ENCODE measurements at regions not wholly inside any gene's neighbourhood (a gene's known extent, or its start where the extent isn't known, plus 50 kb on each side); places are given as distances from the start of the nearest gene placed in this dataset.

DNA sequence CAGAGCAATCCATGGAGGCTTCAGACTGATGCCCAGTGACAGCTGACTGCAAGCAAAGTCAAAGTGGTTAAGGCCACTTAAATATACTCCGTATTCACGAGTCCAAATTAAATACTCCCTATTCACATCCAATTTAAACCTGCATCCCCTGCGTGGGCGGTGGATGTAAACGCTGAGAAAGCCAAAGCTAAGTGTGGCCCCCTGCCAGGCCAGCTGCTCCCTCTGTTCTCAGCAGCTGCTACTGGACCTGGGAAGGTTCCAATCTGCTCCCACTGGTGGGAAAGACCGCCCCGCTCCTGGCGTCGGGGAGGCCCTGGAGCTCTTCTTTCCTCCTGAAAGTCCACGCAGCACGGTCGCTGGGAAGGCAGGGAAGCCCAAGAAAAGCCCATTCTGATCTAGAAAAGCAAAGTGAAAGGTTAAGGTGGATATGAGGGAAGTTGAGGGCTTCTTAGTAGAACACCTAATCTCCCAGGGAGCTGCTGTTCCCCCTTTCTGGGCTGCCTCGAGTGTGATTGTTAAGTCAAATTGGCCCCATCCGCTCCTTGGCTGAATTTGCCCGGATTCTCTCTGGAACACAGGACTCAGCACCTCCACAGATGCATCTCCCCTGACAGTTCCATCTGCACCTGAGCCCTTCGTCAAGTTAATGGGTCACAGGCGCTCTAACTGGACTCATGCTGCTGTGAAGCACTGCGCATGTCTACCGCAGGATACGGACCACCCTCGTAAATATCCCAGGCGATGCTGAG lies 205.5 kb downstream of the USP12 start:
- no peak for DNase-seq

DNA sequence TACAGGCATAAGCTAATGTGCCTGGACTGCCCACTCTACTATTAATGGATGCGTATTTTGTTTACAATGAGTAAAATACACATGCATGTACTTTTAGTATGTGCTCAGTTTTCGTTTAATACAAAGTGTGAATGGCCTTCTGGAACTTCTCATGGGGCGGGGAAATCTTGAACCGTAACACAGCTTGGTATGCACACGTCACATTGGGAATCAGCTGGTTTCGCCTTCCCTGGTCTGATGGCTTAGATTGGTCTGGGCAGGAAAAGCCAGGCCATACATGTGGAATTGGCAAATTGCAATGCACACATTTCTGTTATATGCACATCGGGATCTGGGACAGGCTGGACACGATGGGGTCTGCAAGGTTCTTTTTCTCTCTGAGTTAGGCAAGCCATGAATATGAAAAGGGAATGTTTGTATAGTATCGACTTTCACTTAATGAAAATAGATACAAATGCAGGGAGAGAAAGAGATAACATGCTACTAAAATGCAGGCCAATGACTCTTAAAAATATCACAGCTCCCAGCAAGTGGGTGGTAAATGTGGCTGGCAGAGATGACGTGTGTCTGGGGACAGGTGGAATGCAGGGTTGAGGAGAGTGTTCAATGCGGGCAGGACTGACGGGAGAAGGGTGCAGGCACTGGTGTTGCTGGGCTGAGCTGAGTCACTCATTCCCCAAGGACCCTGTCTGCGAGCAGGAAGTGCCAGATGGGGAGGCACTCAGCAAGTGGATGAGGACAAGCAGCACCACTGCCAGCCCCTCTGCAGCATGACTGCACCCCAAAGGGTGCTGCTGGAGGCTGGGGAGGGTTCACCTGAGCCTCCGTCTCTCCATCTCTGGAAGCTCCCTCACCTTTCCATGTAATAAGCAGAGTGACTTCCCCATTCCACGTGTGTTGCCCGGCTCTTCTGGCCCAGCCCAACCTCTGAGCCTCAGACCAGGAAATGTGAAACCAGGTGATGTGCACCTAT lies 204.0 kb upstream of the GPR12 start:
- no peak for DNase-seq

DNA sequence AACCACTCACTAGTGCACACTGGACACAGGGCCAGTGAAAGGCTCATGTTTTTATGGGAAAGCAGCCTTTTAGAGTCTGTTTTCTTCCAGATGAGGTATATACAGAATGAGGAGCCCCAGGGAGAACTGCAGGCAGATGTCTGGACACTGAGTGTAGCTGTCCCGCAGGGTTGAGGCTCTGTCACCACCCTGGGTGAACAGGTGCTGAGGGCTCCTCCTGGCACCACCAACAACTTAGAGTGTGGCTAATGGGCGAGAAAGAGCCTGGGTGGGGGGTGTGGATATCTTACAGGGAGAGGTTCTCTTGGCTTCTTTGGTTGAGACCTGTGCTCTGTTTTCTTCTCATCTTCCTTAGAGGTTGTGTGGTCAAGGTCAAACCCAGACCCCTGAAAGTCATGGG lies 202.1 kb upstream of the GPR12 start:
- no peak for DNase-seq

DNA sequence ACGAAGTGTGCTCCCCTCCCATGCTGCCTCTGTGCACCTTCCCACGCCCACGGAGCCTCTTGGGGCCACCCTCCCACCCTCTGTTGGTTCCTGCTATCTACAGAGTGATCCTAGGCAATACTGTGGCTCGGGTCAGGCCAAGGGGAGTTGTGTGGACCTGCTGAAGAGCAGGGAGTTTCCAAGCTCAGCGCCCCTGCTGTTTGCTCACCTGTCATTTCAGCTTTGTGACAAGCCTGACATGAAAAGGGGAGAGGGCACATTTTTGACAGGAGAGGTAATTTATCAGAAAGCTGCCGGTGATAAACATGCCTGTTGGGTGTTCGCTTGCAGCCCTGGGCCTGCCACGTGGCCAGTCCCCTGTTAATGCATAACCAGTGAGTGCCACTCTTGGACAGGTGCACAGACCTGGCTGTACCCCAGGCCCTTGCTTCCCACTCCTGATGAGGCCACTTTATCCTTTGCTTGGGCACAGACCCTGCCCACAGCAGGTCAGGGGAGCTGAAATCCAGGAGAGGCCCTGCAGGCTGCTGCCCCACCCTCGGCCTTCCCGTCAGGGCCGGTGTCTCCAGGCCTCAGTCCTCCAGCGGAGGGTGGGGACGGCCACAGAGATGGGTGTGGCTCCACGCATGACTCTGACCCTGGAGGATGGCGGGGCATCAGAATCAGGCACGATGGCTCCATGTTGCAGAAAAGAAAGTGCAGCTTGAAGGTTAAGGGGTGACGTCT lies 201.5 kb upstream of the GPR12 start:
- DNase-seq = no peak

DNA sequence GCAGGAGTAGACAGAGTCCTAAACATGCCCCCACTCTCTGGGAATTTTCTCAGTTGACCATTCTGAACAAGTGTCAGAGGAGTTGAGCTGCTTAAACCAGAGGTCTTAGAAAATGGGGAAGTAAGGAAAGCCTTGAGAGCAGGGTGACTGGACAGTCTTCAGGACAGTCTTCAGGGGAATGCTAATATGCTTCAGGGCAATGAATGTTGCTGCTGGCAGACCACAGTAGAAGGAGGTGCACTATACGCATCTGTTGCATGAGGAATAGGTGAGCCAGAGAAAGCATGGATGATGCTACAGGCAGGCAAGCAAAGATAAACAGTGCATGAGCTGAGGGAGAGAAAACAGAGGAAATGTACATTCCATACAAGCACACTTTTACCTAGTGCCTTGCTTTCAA lies 196.6 kb upstream of the GPR12 start:
- DNase-seq = no peak

DNA sequence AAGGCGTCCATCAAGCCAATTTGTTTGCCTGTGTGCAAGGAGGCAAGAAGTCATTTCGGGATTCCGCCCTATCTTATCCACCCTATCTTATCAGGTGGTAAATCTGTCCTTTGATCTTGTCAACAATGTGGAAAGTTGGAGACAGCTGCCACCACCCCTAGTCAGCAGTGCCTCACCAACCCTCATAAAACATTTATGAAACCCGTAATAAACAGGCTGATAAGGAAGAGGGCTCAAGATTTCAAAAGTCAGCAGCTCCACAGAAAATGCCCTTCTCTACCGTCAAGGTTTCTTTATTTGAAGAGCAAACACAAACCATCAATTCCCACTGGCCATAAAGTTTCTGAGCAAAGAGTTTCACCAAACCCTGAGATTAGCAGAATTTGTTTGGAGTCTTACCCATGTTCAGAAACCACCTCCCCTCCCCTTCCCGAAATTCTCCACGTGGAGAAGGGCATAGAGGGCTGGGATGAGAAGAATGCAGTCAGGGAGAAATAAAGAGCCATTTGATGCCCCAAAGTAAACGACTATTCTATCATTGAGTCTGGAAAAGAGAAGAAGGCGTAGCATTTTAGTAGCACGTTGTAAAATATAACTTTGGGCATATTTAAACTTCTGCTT lies 196.0 kb upstream of the GPR12 start:
- no peak for DNase-seq

DNA sequence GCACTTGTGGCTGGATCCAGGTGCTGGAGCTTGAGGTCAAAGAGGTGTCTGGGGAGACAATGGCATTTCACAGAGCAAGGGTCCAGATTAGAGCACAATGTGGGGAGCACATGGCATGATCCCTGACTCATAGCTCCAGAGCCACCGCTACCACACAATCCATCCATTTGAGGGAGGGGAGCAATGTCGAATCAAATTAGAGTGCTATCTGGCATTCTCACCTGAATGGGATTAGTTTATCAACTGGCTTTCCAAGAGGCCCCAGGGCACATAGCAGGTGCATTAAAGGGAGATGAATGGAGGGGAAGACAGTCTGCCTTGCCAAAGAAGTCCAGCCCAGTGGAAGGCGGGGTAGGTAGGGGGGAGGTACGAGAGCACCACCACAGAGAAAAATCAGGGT lies 194.4 kb upstream of the GPR12 start:
- no peak for DNase-seq

DNA sequence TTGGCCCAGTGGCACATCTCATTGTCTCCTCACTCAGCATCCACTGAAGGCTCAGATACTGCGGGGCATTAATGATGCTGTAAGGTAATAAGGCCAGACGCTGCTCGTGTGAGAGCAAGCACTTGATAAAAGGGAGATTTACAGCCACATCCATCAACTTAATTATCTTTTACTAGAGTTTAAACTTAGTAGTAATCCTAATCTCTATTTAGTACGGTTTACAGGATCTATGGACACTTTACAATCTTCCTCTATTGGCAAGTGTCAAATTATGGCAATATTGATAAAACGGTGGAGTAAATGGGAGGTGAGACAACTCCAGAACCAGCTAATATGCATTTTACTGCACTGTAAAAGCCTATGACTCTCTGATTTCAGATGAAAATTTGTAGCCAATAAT lies 192.7 kb upstream of the GPR12 start:
- no peak for DNase-seq

DNA sequence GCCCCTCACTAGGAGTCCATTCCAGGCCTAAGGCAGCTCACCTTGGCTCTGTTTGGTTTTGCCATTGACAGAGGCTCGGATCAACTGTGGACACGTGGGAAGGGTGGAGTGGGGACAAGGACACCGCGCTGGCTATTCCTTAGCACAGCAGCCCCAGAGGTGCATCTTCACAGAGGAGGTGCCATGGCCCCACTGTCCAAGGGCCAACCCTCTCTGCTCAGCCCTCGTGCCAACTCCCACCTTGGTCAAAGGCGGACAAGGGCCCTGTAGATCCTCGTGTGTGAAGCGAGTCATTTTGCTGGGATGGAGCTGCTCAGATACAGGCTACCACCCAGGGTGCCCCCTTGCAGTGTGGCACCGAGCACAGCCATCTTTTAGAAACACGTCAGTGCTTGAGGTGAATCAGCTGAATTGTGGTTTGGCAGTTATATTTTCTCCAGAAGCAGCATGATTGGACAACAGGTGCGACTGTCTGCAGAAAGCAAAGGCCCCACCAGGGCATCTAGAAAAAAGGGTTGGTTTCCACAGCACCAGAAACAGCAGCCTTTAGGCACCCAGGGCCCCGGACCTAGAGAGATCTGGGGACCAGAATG lies 192.1 kb upstream of the GPR12 start:
- DNase-seq = no peak

DNA sequence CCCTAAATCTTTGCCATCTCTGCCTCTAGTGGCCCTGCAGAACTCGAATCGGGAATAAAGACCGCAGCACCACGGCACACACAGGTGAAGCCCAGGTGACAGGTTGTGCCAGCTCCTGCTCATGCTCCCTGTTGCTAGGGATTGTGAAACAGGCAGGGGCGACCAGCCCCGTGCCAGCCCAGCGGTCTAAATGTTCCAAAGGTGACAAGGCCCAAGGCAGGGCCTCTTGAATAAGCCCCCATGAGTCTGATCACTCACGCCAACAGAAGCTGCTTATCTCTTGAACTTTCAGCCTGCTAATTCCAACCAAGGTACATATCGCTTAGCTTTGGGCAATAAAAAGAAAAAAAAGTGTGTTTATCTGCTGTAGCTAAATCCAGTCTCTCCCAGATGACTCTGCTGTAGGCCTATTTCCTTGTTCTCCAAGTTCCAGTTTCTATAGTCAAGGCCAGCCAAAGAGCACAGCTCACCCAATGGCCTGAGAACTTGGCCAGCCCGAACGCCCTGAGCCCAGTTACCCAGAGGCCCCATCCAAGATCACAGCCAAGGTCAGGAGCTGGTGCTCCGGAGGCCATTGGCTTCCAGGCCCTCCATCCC lies 191.1 kb upstream of the GPR12 start:
- no peak for DNase-seq

DNA sequence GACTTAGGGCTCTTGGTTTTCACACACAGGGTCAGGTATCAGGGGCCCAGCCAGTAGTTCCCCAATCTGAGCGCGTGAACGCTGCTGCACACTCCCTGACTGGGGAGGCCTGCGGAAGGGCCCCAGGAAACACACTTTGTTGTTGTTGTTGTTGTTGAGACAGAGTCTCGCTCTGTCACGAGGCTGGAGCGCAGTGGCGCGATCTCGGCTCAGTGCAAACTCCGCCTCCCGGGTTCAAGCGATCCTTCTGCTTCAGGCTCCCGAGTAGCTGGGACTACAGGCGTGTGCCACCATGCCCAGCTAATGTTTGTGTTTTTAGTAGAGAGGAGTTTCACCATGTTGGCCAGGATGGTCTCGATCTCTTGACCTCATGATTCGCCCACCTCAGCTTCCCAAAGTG lies 190.4 kb upstream of the GPR12 start:
- DNase-seq = no peak

DNA sequence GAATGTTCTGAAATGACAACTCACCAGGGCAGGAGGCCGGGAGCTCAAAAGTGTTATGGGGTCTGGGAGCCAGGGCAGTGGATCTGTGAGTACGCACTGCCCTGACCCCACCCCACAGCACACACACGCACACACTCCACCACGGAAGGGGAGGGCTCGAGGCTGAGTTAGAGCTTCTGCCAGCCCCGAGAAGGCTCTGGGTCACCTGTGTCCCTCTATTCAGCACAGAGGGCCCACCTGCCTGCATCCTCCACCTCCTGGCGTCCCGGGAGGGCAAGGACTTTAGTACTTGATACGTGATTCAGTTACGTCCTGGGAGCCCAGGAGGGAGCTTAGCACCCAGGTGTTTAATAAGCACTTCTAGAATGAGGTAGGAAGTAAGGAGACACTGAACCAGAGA lies 190.0 kb upstream of the GPR12 start:
- no peak for DNase-seq

DNA sequence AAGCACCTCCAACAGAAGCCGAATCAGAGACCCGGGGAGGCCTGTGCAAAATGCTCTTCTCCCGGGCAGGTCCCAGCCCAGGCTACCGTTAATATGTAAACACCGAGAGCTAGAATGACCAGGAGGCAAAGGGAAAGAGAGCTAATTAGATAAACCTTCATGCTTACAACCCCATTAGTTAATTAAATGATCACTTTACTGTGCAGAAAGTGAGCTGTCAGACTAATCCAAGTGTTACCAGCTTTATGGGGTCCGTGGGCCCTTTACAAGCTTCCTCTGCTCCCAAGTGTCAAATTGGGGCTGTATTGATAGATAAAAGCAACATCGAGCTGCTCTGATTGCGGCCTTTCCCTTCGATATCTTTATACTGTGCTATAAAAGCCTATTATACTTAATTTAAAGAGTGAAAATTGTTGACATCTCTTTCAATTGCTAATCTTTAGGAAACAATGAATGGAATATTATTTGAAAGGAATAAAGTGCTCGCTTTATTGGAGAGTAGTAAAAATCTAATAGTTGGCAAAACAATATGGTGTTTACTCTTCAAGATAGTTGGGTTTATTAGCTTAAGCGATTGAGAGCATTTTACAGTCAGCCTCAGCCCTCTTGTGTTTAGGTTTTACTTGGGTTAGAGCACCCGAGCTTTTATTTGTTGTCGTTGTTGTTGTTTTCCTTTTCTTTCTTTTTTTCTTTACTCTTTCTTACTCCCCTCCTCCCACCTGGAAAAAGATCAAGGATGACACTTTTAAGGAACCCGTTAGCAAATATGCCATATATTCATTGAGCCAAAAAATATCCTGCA lies 189.3 kb upstream of the GPR12 start:
- no peak for DNase-seq

DNA sequence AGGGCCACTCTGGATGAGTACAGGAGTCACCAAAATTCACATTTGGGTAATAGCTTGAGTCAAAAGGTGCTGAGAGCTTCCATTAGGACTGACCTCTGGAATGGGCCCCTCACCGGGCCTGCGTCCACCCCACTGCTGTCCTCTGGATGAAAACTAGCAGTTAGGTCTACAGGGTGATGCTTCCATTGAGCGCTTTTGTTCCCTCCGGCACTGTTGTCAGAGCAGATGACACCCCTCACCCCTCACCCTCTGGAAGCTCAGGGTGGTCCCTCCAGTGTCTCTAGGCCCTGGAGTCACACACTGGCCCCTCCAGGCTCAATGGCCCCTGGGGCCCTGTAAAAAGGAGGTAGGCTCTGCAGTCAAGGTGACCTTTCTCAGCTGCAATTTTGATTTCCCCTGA lies 187.8 kb upstream of the GPR12 start:
- DNase-seq = no peak

DNA sequence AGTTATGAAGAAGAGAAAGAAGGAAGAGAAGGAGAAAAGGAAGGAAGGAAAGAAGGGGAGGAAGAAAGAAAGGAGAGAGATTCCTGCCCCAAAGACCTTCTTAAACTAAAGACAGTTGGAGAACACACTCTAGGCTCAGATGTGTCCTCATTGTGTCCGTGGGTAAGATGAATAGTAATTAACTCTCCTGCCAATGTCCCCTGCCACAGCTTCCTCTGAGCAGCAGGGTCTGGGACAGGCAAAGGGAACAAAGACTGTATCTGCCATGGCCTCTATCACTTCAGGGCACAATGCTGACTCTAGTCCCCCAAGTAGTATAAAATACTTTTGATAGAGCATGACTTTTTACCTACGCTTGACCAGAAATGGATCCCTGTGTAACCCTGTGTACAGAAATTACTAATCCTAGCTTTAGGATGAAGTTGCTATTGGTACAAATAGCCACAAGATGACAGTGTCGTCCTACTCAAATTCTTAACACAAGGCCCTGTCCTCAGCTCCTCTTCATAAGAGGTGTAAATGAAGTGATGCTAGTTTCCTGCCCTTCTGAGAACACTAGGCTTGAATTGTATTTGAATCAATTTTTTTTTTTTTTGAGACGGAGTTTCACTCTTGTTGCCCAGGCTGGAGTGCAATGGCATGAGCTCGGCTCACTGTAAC lies 186.2 kb upstream of the GPR12 start:
- DNase-seq = no peak

DNA sequence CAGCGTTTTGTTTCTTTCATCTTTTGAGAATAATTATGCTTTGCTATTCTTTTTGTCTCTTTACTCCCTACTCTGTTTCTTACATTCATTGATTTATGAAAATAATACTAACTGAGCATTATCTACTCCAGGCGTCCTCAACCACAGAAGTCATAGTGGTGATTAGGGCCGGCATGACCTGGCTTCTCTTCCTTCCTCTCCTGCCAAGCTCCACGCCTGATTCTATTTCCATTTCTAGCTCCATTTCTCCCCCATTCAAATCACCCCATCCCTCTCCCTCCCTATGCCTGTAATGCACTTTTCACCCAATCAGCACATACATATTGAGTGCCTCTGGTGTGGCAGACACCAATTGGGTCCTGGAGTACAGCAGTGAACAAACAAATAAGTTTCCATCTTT lies 183.2 kb upstream of the GPR12 start:
- no peak for DNase-seq

DNA sequence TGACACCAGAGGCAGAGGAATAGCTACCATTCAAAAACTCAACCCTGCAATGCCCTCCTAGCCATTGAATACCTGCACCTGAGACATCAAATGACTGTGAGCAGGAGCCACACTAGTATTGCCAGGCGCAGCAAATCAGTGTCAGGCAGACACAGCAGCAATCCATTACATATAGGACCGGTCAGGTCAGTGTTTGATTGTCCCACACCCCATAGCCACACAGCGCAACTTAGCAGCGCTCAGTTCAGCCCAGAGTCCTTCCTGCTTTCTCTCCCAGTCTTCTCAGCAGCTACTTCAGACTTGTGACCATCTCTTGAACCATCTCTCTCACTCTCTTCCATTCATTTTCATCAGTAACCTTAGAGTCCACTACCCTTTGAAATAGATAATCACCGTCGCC lies 181.6 kb upstream of the GPR12 start:
- no peak for DNase-seq

DNA sequence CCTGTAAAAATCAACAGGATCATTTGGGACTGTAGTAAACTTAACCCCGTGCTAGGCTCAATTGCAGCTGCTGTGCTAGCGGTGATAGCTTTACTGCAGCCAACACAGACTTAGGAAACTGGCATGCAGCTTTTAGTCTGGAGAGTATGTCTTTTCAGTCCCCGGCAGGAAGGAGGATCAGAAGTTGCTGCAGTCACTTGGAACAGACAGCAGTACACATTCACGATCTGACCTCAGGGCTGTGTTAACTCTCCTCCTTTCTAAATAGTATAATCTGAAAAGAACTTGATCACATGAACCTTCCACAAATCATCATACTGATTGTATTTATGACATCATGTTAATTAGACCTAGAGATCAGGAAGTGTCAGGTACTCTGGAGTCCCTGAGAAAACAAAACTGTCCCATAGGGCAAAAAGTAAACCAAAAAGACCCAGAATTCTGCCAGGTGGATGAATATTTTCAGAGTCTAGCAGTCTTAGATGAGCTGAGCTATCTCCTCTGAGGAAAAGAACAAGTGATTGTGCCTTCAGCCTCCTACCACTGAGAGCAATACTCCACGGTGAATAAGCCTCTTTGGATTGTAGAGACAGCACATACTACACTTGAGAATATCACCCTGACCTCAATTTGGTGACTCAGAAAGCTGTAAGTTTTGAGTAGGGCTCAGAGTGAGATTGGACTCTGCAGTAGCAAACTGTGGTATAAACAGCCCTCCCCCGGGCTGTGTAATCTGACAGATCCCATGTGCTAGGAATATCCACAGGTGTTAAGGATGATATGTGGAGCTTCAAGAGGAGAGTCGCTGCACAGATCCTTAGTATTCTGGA lies 181.0 kb upstream of the GPR12 start:
- DNase-seq = no peak

DNA sequence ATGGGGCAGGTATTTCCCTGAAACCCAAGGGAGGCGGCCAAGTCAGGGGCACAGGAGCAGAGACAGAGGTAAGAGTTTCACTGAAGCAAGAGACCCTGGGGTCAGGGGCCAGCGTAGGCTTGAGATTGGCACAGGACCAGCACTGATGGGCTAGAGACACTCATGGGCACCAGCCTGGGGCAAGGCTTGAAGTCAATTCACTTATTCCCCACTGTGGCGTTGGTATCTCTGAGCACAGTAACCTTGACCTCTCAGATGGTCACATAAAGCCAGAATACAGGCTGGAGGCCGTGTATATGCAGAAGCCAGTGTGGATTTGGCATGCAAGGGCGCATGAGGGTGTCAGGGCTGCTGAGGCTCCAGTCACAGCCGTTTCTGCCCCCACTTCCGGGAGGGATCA lies 173.5 kb upstream of the GPR12 start:
- DNase-seq = no peak

DNA sequence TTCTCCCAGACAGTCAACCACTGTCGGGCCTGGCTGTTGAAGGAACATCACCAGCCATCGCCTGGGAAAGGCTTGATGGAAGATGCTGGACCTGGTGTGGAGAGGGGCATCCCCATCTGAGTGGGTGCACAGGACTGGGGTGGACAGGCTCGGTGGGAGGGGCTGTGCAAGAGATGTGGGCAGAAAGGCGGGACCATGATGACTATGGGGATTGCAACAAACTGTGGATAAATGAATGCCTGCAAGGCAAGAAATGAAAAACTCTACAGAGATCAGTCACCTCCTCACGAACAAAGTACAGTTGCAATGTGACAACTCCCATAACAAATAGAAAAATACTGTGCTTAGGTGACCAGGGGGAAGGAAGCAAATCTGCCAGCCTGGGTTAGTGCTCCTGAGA lies 171.9 kb upstream of the GPR12 start:
- DNase-seq = no peak
